ENCODE measurements at regions not wholly inside any gene's neighbourhood (a gene's known extent, or its start where the extent isn't known, plus 50 kb on each side); places are given as distances from the start of the nearest gene placed in this dataset.

GRCh38 chr2:120593921-120594686 is 141.6 kb upstream of the GLI2 start:
- no peak for TF ChIP-seq CTCF (IDR thresholded peaks at IDR 0.05; ENCODE audit: low read length)
- TF ChIP-seq EZH2 (optimal IDR thresholded peaks at IDR 0.05; ENCODE audit: low read depth, low read length), result no peak

All from MM.1S (cell line).